Gastroesophageal sphincter (tissue), 3 donors: ENCODE measurements at regions not wholly inside any gene's neighbourhood (a gene's known extent, or its start where the extent isn't known, plus 50 kb on each side); places are given as distances from the start of the nearest gene placed in this dataset.

Experiments
- CTCF ChIP-seq, 4 experiments: fragments of 200-600 bp in 2 of 4; fragments of 450-650 bp in 2 of 4; sonication (generic) in 1 of 4; IDR thresholded peaks; one replicate each; pipeline ENCODE4 v1.5.1; 2017 to 2019; ENCODE audit warnings: antibody characterized with exemption in 4 of 4, mild to moderate bottlenecking in 2 of 4, moderate library complexity in 2 of 4
- POLR2AphosphoS5 ChIP-seq: sonication (generic); formaldehyde crosslinking; IDR thresholded peaks from one replicate; pipeline ENCODE4 v1.6.1; 2017; ENCODE audit warnings: antibody characterized with exemption

GRCh38 chr20:22821796-22822195 is 213.3 kb upstream of the SSTR4 start:
- TF ChIP-seq CTCF (IDR thresholded peaks at IDR 0.05) (no peak), POLR2AphosphoS5 (no peak)
